GM23248 (cell line): ENCODE measurements at regions not wholly inside any gene's neighbourhood (a gene's known extent, or its start where the extent isn't known, plus 50 kb on each side); places are given as distances from the start of the nearest gene placed in this dataset.

Experiments
- DNase-seq: peaks from one replicate; pipeline ENCODE4 v3.0.0-alpha.2; 2015
- H2AFZ ChIP-seq: fragments of 200-600 bp; sonication (generic); 2 replicates; pipeline ENCODE4 v1.6.1; 2016; ENCODE audit warnings: antibody characterized with exemption
- H3F3A ChIP-seq: fragments of 200-600 bp; sonication (generic); 2 replicates; pipeline ENCODE4 v1.6.1; 2016; ENCODE audit warnings: mild to moderate bottlenecking, antibody characterized with exemption, mixed run types; ENCODE audit not compliant: insufficient read depth
- H3K27ac ChIP-seq: fragments of 200-600 bp; sonication (generic); 2 replicates; pipeline ENCODE4 v1.5.1; 2016; ENCODE audit warnings: mild to moderate bottlenecking
- H3K27me3 ChIP-seq: fragments of 200-600 bp; sonication (generic); replicated peaks from 2 replicates; pipeline ENCODE4 v1.6.1; 2016; ENCODE audit warnings: mild to moderate bottlenecking; ENCODE audit not compliant: insufficient read depth
- H3K36me3 ChIP-seq: fragments of 200-600 bp; sonication (generic); 2 replicates; pipeline ENCODE4 v1.6.1; 2016; ENCODE audit warnings: low read depth, mild to moderate bottlenecking
- H3K4me1 ChIP-seq: fragments of 200-600 bp; sonication (generic); 2 replicates; pipeline ENCODE4 v1.6.1; 2016; ENCODE audit warnings: mild to moderate bottlenecking; ENCODE audit not compliant: insufficient read depth
- H3K4me2 ChIP-seq: fragments of 200-600 bp; sonication (generic); one replicate; pipeline ENCODE4 v1.6.1; 2016; ENCODE audit warnings: mild to moderate bottlenecking; ENCODE audit not compliant: unreplicated experiment
- H3K4me3 ChIP-seq: fragments of 200-600 bp; sonication (generic); 2 replicates; pipeline ENCODE4 v1.5.1; 2016; ENCODE audit warnings: mild to moderate bottlenecking
- H3K79me2 ChIP-seq: fragments of 200-600 bp; sonication (generic); 2 replicates; pipeline ENCODE4 v1.6.1; 2016; ENCODE audit warnings: mild to moderate bottlenecking; ENCODE audit not compliant: insufficient read depth
- H3K9ac ChIP-seq: fragments of 200-600 bp; sonication (generic); 2 replicates; pipeline ENCODE4 v1.6.1; 2016; ENCODE audit warnings: mild to moderate bottlenecking
- H3K9me2 ChIP-seq: fragments of 200-600 bp; sonication (generic); 2 replicates; pipeline ENCODE4 v1.6.1; 2016; ENCODE audit warnings: mixed run types, mild to moderate bottlenecking, moderate library complexity; ENCODE audit not compliant: insufficient read depth
- H3K9me3 ChIP-seq: fragments of 200-600 bp; sonication (generic); one replicate; pipeline ENCODE4 v1.6.1; 2017; ENCODE audit warnings: low read depth
- H4K20me1 ChIP-seq: fragments of 200-600 bp; sonication (generic); 2 replicates; pipeline ENCODE4 v1.6.0; 2016; ENCODE audit not compliant: insufficient read depth
- EZH2 ChIP-seq: fragments of 200-600 bp; sonication (generic); IDR thresholded peaks from 2 replicates; pipeline ENCODE4 v1.6.1; 2018; ENCODE audit warnings: antibody characterized with exemption, mild to moderate bottlenecking; ENCODE audit not compliant: insufficient read depth, poor library complexity, severe bottlenecking
- EZH2phosphoT487 ChIP-seq: fragments of 200-600 bp; sonication (generic); IDR thresholded peaks from 2 replicates; pipeline ENCODE4 v1.6.1; 2018; ENCODE audit warnings: antibody characterized with exemption, moderate library complexity, mild to moderate bottlenecking, low read depth; ENCODE audit not compliant: insufficient read depth
- WGBS, 2 experiments: methylation state at CpG; one replicate each; pipeline ENCODE4 v1.1.6; 2015 to 2017; ENCODE audit warnings: low lambda C conversion rate in 2 of 2, low coverage in 1 of 2; ENCODE audit errors: missing lambda C conversion rate in 2 of 2; 5-methylcytosine and 5-hydroxymethylcytosine counted together
- in situ Hi-C: fragments of 300-500 bp; cut with MboI; formaldehyde crosslinking; loops from 2 replicates; pipeline ENCODE4 v1.15.0; 2020

DNA sequence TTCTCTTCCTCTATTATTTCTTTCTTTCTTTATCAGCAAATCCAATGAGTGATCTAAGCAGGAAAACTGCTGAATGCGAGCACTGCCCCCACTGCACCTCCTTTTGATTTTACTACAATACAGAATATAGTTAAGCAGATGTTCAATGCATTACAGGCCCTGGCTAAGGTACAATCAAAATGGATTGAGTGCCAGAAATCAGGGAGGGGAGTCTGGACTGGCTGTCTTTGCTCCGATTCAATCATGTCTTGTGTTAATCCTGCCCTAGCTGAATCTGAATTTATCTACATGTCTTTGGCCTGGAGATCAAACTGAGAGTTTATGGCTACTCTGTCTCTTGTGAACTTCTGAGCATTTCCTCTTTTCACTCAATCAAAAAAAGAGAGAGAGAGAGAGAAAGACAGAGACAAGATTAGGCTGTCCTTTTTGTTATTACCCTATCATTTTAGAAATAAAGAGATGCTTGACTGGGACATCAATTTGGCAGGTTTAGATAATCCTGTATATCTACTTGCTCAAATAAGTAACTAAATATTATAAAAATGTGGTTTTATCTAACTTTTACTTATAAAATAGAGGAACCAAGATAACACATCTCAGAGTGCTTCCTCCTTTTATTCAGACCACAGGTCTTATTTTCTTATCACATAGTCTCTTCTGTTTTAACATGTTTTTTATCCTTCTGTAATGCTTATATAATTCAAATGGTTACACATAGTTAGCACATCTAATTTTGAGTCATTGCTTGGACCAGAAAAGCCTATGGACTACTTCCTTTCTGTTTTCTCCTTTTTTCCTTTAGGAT is 656.2 kb downstream of the KCNJ2 start:
- Histone ChIP-seq H3K4me1 (peaks cover 10% of the 10 kb centered on the region; the same call in 1 of the 2 replicates), H3F3A (no peaks in the 10 kb centered on the region), H3K4me2 (no peak overlapping the region), H3K4me3 (no peak overlapping the region), H3K79me2 (no peaks in the 10 kb centered on the region), H3K27me3 (no peaks in the 10 kb centered on the region), H2AFZ (no peak overlapping the region), H4K20me1 (no peaks in the 10 kb centered on the region), H3K27ac (no peak overlapping the region), H3K9me3 (no peaks in the 10 kb centered on the region), H3K9me2 (no peaks in the 10 kb centered on the region), H3K9ac (no peak overlapping the region), H3K36me3 (no peaks in the 10 kb centered on the region)
- in situ Hi-C loops, result no loop called here
- DNase-seq, result no peak
- no peak for TF ChIP-seq EZH2phosphoT487
- no peak for TF ChIP-seq EZH2
- 20 to 35% methylated on average over 2 of the region's 2 CpGs for WGBS, 2 experiments

DNA sequence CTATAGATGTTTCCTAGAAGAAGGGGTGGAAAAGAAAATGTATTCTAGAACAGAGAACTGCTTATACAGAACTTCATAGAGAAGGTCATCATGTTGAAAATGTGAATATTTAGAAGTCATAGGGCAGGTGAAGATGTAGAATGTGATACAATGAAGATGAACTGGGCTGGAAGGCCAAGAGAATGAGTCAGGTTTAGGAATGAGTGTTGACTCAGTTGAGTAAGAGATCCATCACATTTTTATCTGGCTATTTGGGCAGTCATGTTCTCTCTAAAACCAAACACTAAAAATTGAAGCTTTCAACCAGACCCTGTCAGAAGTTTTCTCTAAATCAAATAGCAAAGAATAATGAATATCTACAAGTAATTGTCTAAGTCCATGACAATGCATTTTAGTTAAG is 660.5 kb downstream of the KCNJ2 start:
- Histone ChIP-seq H2AFZ (no peak overlapping the region), H3K9me3 (no peaks in the 10 kb centered on the region), H4K20me1 (no peaks in the 10 kb centered on the region), H3K9ac (no peak overlapping the region), H3F3A (no peaks in the 10 kb centered on the region), H3K36me3 (no peaks in the 10 kb centered on the region), H3K4me3 (no peak overlapping the region), H3K27ac (no peak overlapping the region), H3K9me2 (no peaks in the 10 kb centered on the region), H3K27me3 (no peaks in the 10 kb centered on the region), H3K4me1 (peaks cover 13% of the 10 kb centered on the region; the same call in 1 of the 2 replicates), H3K79me2 (no peaks in the 10 kb centered on the region), H3K4me2 (peak overlapping the region; percentile 7)
- in situ Hi-C loops, result no loop called here
- TF ChIP-seq EZH2phosphoT487 (no peak), EZH2 (no peak)
- peak; percentile 33 for DNase-seq

GRCh38 chr17:70834039-70834438 is 664.7 kb downstream of the KCNJ2 start:
- Histone ChIP-seq H2AFZ (no peak overlapping the region), H3F3A (no peaks in the 10 kb centered on the region), H3K79me2 (no peaks in the 10 kb centered on the region), H3K4me2 (no peak overlapping the region), H3K27ac (no peak overlapping the region), H3K27me3 (no peaks in the 10 kb centered on the region), H3K36me3 (no peaks in the 10 kb centered on the region), H3K9me3 (no peaks in the 10 kb centered on the region), H4K20me1 (no peaks in the 10 kb centered on the region), H3K9ac (no peak overlapping the region), H3K4me3 (no peak overlapping the region), H3K9me2 (no peaks in the 10 kb centered on the region), H3K4me1 (peaks cover 13% of the 10 kb centered on the region; the same call in 1 of the 2 replicates)
- in situ Hi-C loops, result no loop called here
- WGBS, 2 experiments, result 49 to 50% methylated on average over 3 of the region's 3 CpGs
- TF ChIP-seq EZH2, result no peak
- TF ChIP-seq EZH2phosphoT487, result no peak
- no peak for DNase-seq

- Histone ChIP-seq H3K4me2 (no peak overlapping the region), H3K36me3 (no peaks in the 10 kb centered on the region), H3K9me2 (0 out of 2 replicates have a peak, but pooled peaks cover 2% of the 10 kb centered on the region), H3K9ac (no peak overlapping the region), H3K9me3 (no peaks in the 10 kb centered on the region), H3K4me1 (0 out of 2 replicates have a peak, but pooled peaks cover 7% of the 10 kb centered on the region), H3K79me2 (no peaks in the 10 kb centered on the region), H3K27me3 (no peaks in the 10 kb centered on the region), H3K4me3 (no peak overlapping the region), H4K20me1 (no peaks in the 10 kb centered on the region), H3F3A (no peaks in the 10 kb centered on the region), H3K27ac (no peak overlapping the region), H2AFZ (no peak overlapping the region)
- in situ Hi-C loops, result no loop called here
- DNase-seq, result peak; percentile 37
- TF ChIP-seq EZH2phosphoT487, result no peak
- TF ChIP-seq EZH2, result no peak
- 26 to 34% methylated on average over 3 of the region's 3 CpGs for WGBS, 2 experiments
Measured at GRCh38 chr17:70848785-70849184, 679.5 kb downstream of the KCNJ2 start.
